ENCODE measurements at regions not wholly inside any gene's neighbourhood (a gene's known extent, or its start where the extent isn't known, plus 50 kb on each side); places are given as distances from the start of the nearest gene placed in this dataset.
"Not testable (repeated sequence)": the region's sequence is repeated elsewhere in the genome, so short reads cannot be mapped to it uniquely, and the experiment has no call there.

DNA sequence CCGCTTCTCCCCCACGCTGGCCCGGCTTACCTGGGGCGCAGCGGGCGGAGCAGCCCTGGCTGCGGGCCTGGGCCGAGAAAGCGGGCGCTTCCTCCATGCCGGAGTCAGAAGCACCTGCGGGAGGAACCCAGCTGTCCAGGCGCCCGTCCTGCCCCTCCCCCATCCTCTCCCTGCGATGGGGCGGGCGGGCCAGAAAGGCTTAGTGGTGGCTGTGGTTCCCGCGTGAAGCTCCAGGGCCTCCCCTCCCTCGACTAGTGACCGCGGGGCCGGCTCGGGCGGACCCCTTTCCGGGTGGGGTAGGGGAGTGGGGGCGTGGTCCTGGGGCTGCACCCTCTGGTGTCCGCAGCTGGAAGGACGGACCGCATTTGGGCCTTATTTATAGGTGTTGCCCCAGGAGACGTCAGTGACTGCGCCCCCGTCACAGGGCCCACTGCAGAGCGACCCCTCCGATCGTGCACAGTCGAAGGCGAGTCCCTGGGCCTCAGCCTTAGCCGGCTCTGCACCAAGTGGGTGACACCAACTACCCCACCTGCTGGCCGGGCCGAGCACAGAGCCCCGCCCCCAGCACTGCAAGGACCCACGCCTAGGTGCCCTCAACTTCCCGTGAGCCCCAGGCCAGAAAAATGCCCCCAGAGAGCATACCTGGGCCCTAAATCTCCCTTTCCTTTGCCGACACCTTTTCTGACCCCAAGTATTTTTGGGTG, 302.7 kb downstream of the CCDC74A start:
- not testable (repeated sequence) for TF ChIP-seq POLR2A (IDR thresholded peaks at IDR 0.05; ENCODE audit: low read depth, low read length); TAF1 (IDR thresholded peaks at IDR 0.05; ENCODE audit: borderline replicate concordance, low read depth, low read length); POLR2AphosphoS5 (IDR thresholded peaks at IDR 0.05; ENCODE audit: low read depth, low read length)
